Thyroid gland (tissue), 4 donors: ENCODE measurements at regions not wholly inside any gene's neighbourhood (a gene's known extent, or its start where the extent isn't known, plus 50 kb on each side); places are given as distances from the start of the nearest gene placed in this dataset.
"Not testable (repeated sequence)": the region's sequence is repeated elsewhere in the genome, so short reads cannot be mapped to it uniquely, and the experiment has no call there.

Experiments used
- DNase-seq, 2 donors: peaks; one replicate each; pipeline ENCODE4 v3.0.0-alpha.2; 2019
- H3K27ac ChIP-seq, 3 donors: fragments of 200-600 bp; sonication (generic); 1 replicate in 2 of 3; 2 replicates in 1 of 3; pipeline ENCODE4 v1.5.1; 2016 to 2019; ENCODE audit warnings: mild to moderate bottlenecking in 1 of 3, moderate library complexity in 1 of 3
- H3K27me3 ChIP-seq: fragments of 200-600 bp; sonication (generic); one replicate; pipeline ENCODE4 v1.5.1; 2019
- H3K36me3 ChIP-seq, 2 donors: fragments of 200-600 bp; sonication (generic); one replicate each; pipeline ENCODE4 v1.5.1; 2016 to 2019
- H3K4me1 ChIP-seq, 2 donors: fragments of 200-600 bp; sonication (generic); one replicate each; pipeline ENCODE4 v1.5.1; 2017 to 2019
- H3K4me3 ChIP-seq, 3 donors: fragments of 200-600 bp; sonication (generic); replicated peaks in 1 of 3; 1 replicate in 2 of 3; 2 replicates in 1 of 3; pipeline ENCODE4 v1.5.1; 2016; ENCODE audit warnings: mild to moderate bottlenecking in 1 of 3
- H3K9me3 ChIP-seq: fragments of 200-600 bp; sonication (generic); one replicate; pipeline ENCODE4 v1.5.1; 2017
- CTCF ChIP-seq, 6 experiments: fragments of 200-600 bp in 3 of 6; fragments of 450-650 bp in 3 of 6; sonication (generic) in 3 of 6; IDR thresholded peaks; one replicate each; pipeline ENCODE4 v1.5.1; 2016 to 2019; ENCODE audit warnings: antibody characterized with exemption in 6 of 6, mild to moderate bottlenecking in 2 of 6, inconsistent platforms in 1 of 6, moderate library complexity in 1 of 6
- POLR2A ChIP-seq, 2 donors: fragments of 450-650 bp; IDR thresholded peaks; one replicate each; pipeline ENCODE4 v1.6.1; 2017; ENCODE audit warnings: antibody characterized with exemption in 2 of 2, mild to moderate bottlenecking in 2 of 2, moderate library complexity in 1 of 2
- WGBS, 2 donors: methylation state at CpG; one replicate each; pipeline ENCODE4 v1.1.5; 2017; 5-methylcytosine and 5-hydroxymethylcytosine counted together
- intact Hi-C: fragments of 100-400 bp; cut with DNase I; formaldehyde crosslinking; loops from one replicate; pipeline ENCODE4 v1.15.1; 2023

- WGBS, 2 donors, result 61 to 67% methylated on average over 5 of the region's 5 CpGs
- H3K27ac ChIP-seq, result no peak overlapping the region
- TF ChIP-seq POLR2A (IDR thresholded peaks at IDR 0.05) (no peak), CTCF (IDR thresholded peaks at IDR 0.05) (no peak)
- DNase-seq, result no peak
- no peaks in the 10 kb centered on the region for H3K9me3 ChIP-seq
- H3K36me3 ChIP-seq, result no peaks in the 10 kb centered on the region
- H3K4me1 ChIP-seq, result no peaks in the 10 kb centered on the region
- no peak overlapping the region for H3K4me3 ChIP-seq
- intact Hi-C loops, result no loop called here
- no peaks in the 10 kb centered on the region for H3K27me3 ChIP-seq
These were observed 77.8 kb upstream of the EHBP1 start for GRCh38 chr2:62627667-62628066.

- Histone ChIP-seq H3K36me3 (no peaks in the 10 kb centered on the region), H3K27ac (no peak overlapping the region), H3K4me1 (no peaks in the 10 kb centered on the region), H3K27me3 (no peaks in the 10 kb centered on the region), H3K4me3 (no peak overlapping the region), H3K9me3 (no peaks in the 10 kb centered on the region)
- DNase-seq, result no peak
- WGBS, 2 donors, result 73 to 78% methylated on average over 3 of the region's 3 CpGs
- intact Hi-C loops, result no loop called here
- TF ChIP-seq POLR2A (IDR thresholded peaks at IDR 0.05) (no peak), CTCF (IDR thresholded peaks at IDR 0.05) (no peak)
These were observed 80.7 kb upstream of the EHBP1 start for GRCh38 chr2:62624855-62625254.

GRCh38 chr2:62616486-62616885 lies 89.0 kb upstream of the EHBP1 start:
- H3K36me3 ChIP-seq, H3K27ac ChIP-seq, DNase-seq, H3K9me3 ChIP-seq, intact Hi-C loops, H3K27me3 ChIP-seq, H3K4me1 ChIP-seq, H3K4me3 ChIP-seq: not testable (repeated sequence)
- WGBS, 2 donors, result 97 to 100% methylated on average over 2 of the region's 2 CpGs

- no peak overlapping the region for H3K27ac ChIP-seq
- 69 to 80% methylated on average over 2 of the region's 2 CpGs for WGBS, 2 donors
- intact Hi-C loops, result no loop called here
These were observed 93.7 kb upstream of the EHBP1 start for GRCh38 chr2:62611854-62612253.

GRCh38 chr2:62605471-62605870 lies 99.5 kb upstream of the TMEM17 start:
- H3K27me3 ChIP-seq, intact Hi-C loops, H3K4me3 ChIP-seq, DNase-seq, H3K9me3 ChIP-seq, H3K36me3 ChIP-seq, H3K27ac ChIP-seq: not testable (repeated sequence)
- WGBS, 2 donors, result 50 to 85% methylated on average over 2 to 13 of the region's 13 CpGs
- peaks cover 19 to 22% of the 10 kb centered on the region in 2 donors for H3K4me1 ChIP-seq

More at GRCh38 chr2:62611854-62612253, 93.7 kb upstream of the EHBP1 start:
- no peaks in the 10 kb centered on the region for H3K36me3 ChIP-seq
- H3K4me3 ChIP-seq, result no peak overlapping the region
- H3K27me3 ChIP-seq, result no peaks in the 10 kb centered on the region
- H3K9me3 ChIP-seq, result no peaks in the 10 kb centered on the region
- no peak for DNase-seq
- no peak for TF ChIP-seq CTCF (IDR thresholded peaks at IDR 0.05)
- no peak for TF ChIP-seq POLR2A (IDR thresholded peaks at IDR 0.05)
- H3K4me1 ChIP-seq, result peaks cover 5% of the 10 kb centered on the region in 2 donors

- no peak for DNase-seq
- no peak overlapping the region for H3K4me3 ChIP-seq
- peak overlapping the region in 1 of 3 donors; percentile 53 for H3K27ac ChIP-seq
- no peaks in the 10 kb centered on the region for H3K27me3 ChIP-seq
- WGBS, 2 donors, result 80 to 84% methylated on average over 2 of the region's 2 CpGs
- TF ChIP-seq POLR2A (IDR thresholded peaks at IDR 0.05), result no peak
- TF ChIP-seq CTCF (IDR thresholded peaks at IDR 0.05), result no peak
- no peaks in the 10 kb centered on the region for H3K36me3 ChIP-seq
- H3K4me1 ChIP-seq, result peaks cover 19 to 22% of the 10 kb centered on the region in 2 donors
- intact Hi-C loops, result no loop called here
- no peaks in the 10 kb centered on the region for H3K9me3 ChIP-seq
These were observed 98.3 kb upstream of the TMEM17 start for GRCh38 chr2:62604336-62604735.
